ENCODE measurements at regions not wholly inside any gene's neighbourhood (a gene's known extent, or its start where the extent isn't known, plus 50 kb on each side); places are given as distances from the start of the nearest gene placed in this dataset.
"Not testable (repeated sequence)": the region's sequence is repeated elsewhere in the genome, so short reads cannot be mapped to it uniquely, and the experiment has no call there.

DNA sequence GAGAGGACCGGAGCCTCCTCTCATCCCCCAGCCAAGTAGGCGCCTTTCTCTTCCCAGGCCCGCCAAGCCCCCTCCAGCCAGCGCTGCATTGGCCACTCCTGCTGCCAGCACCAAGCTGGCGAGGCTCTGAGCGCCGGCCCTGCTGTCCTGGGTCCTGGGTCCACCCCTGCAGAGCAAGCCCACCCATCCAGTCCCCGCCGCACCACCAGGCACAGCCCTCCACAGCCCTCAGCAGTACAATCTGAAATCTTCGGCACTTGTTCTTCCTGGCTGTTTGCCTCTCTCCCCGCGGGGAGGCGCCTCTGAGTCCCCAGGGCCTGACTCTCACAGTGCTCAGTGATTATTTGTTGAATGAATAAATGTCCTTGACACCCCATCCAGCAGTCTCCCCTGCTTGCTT lies 236.4 kb upstream of the SGCG start:
- POLR2A ChIA-PET = no interaction called here
- TF ChIP-seq, protein P1, sequence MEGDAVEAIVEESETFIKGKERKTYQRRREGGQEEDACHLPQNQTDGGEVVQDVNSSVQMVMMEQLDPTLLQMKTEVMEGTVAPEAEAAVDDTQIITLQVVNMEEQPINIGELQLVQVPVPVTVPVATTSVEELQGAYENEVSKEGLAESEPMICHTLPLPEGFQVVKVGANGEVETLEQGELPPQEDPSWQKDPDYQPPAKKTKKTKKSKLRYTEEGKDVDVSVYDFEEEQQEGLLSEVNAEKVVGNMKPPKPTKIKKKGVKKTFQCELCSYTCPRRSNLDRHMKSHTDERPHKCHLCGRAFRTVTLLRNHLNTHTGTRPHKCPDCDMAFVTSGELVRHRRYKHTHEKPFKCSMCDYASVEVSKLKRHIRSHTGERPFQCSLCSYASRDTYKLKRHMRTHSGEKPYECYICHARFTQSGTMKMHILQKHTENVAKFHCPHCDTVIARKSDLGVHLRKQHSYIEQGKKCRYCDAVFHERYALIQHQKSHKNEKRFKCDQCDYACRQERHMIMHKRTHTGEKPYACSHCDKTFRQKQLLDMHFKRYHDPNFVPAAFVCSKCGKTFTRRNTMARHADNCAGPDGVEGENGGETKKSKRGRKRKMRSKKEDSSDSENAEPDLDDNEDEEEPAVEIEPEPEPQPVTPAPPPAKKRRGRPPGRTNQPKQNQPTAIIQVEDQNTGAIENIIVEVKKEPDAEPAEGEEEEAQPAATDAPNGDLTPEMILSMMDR (IDR thresholded peaks at IDR 0.05; ENCODE audit: low read depth, low read length) = no peak
- no peak for DNase-seq (ENCODE audit: low read depth, low spot score)
- Histone ChIP-seq H3K27ac (ENCODE audit: low read depth, low read length) (no peak overlapping the region), H3K4me3 (ENCODE audit: low read depth, low read length) (no peak overlapping the region), H3K27me3 (ENCODE audit: control insufficient read depth, insufficient read depth, low read length) (no peaks in the 10 kb centered on the region), H3K9me3 (ENCODE audit: control insufficient read depth, insufficient read depth, low read length) (peaks cover 13% of the 10 kb centered on the region; the same call in 1 of the 2 replicates)
- CTCF ChIA-PET = no interaction called here

GRCh38 chr13:22945321-22946226 lies 235.2 kb upstream of the SGCG start:
- Histone ChIP-seq H3K4me3 (ENCODE audit: low read depth, low read length) (no peak overlapping the region), H3K9me3 (ENCODE audit: control insufficient read depth, insufficient read depth, low read length) (peaks cover 3% of the 10 kb centered on the region; the same call in 1 of the 2 replicates), H3K27ac (ENCODE audit: low read depth, low read length) (no peak overlapping the region), H3K27me3 (ENCODE audit: control insufficient read depth, insufficient read depth, low read length) (no peaks in the 10 kb centered on the region)
- TF ChIP-seq, protein P1 (IDR thresholded peaks at IDR 0.05; ENCODE audit: low read depth, low read length) = no peak
- DNase-seq (ENCODE audit: low read depth, low spot score) = no peak
- POLR2A ChIA-PET = no interaction called here
- CTCF ChIA-PET = interaction anchor here (0.6 kb wide), 1 partner anchor 33 kb away, joined by 3 read pairs; no protein-coding TSS in a partner anchor

DNA sequence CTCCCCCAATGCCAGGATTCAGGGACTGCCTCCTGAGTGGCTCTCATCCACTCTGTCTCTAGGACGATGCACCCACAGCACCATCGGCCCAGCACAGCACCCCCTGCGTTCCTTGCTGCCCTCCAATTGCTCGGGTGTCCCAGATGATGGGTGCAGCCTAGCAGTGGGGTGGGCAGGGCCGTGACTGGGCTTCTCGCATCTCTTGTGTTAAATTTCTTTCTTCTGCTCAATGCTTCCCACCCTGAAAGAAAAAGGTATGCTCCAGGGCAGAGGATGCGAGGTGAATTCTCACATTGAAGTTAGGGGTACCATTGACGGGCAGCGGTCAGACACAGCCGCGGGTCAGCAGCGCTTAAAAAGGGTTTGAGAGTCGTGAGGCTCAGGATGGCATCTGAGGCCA lies 232.4 kb upstream of the SGCG start:
- no peak overlapping the region for H3K4me3 ChIP-seq (ENCODE audit: low read depth, low read length)
- no peak for DNase-seq (ENCODE audit: low read depth, low spot score)
- no peaks in the 10 kb centered on the region; the same call in 1 of the 2 replicates for H3K9me3 ChIP-seq (ENCODE audit: control insufficient read depth, insufficient read depth, low read length)
- TF ChIP-seq, protein P1 (IDR thresholded peaks at IDR 0.05; ENCODE audit: low read depth, low read length) = no peak
- no peaks in the 10 kb centered on the region for H3K27me3 ChIP-seq (ENCODE audit: control insufficient read depth, insufficient read depth, low read length)
- no peak overlapping the region for H3K27ac ChIP-seq (ENCODE audit: low read depth, low read length)
- CTCF ChIA-PET = no interaction called here
- POLR2A ChIA-PET = no interaction called here

- H3K9me3 ChIP-seq (ENCODE audit: control insufficient read depth, insufficient read depth, low read length); H3K27me3 ChIP-seq (ENCODE audit: control insufficient read depth, insufficient read depth, low read length); H3K27ac ChIP-seq (ENCODE audit: low read depth, low read length); H3K4me3 ChIP-seq (ENCODE audit: low read depth, low read length); DNase-seq (ENCODE audit: low read depth, low spot score); POLR2A ChIA-PET; CTCF ChIA-PET: not testable (repeated sequence)
These were observed 228.8 kb upstream of the SGCG start for GRCh38 chr13:22952018-22952417.

DNA sequence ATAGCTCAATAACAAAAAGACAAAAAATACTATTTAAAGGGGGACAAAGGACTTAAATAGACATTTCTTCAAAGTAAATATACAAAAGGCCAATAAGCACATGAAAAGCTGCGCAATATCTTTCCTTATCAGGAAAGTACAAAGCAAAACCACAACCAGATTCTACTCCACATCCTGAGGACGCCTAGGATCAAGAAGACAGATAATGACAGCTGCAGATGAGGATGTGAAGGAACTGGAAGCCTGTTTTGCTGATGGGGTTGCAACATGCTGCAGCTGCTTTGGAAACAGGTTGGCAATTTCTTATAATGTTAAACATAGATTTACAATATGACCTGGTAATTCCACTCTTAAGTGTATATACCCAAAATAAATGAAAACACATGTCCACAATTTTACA lies 225.6 kb upstream of the SGCG start:
- H3K9me3 ChIP-seq (ENCODE audit: control insufficient read depth, insufficient read depth, low read length); H3K27ac ChIP-seq (ENCODE audit: low read depth, low read length); CTCF ChIA-PET; H3K27me3 ChIP-seq (ENCODE audit: control insufficient read depth, insufficient read depth, low read length); DNase-seq (ENCODE audit: low read depth, low spot score); H3K4me3 ChIP-seq (ENCODE audit: low read depth, low read length); POLR2A ChIA-PET: not testable (repeated sequence)

DNA sequence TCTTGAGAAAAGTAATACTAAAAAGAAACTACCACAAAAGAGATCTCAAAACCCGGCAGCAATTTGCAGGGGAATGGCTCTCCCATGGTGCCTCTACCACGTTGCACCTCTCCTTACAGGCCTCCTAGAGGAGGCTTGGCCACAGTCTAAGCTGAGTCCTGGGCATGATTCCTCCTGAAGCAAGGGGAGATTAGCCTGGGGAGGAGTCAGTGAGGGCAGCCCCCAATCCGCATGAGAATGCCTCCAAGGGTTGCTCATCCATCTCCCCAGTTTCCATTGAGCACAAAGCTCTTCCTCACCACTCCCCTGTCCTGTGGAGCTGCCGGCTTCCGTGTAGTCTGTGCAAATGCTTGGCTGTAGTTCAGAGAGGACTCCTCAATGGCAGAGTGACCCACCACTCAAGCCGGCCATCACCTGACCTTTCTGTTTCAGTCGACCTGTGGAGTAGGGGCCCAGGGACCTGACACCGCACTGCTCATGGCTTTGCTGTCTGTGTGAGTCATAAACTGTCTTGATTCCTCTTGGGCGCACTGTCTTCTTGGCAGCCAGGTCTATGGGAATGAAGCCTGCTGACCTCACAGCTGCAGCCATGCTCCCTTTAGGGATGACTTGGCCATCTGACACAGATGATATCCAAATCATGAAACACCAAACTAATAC lies 224.2 kb upstream of the SGCG start:
- H3K27ac ChIP-seq (ENCODE audit: low read depth, low read length); H3K4me3 ChIP-seq (ENCODE audit: low read depth, low read length); H3K27me3 ChIP-seq (ENCODE audit: control insufficient read depth, insufficient read depth, low read length); DNase-seq (ENCODE audit: low read depth, low spot score); POLR2A ChIA-PET; H3K9me3 ChIP-seq (ENCODE audit: control insufficient read depth, insufficient read depth, low read length); CTCF ChIA-PET: not testable (repeated sequence)

DNA sequence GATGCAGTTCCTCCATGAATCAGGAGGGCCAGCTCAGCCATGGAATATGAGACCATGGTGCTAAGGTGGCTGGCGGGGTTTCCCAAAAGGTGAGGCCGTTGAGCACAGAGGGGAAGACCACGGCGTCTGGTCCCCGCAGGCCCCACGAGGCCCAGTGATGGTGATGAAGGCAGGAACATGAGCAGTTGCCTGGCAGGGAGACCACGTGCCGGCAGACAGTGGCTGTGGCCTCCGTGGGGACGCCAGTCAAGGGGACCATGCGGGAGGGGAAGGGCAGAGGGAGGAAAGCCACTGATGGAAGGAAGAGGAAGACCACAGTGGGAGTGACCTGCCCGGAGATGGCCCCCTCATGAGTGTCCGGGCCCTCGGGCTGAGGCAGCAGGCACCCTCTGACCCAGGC lies 220.9 kb upstream of the SGCG start:
- POLR2A ChIA-PET; H3K27ac ChIP-seq (ENCODE audit: low read depth, low read length); H3K27me3 ChIP-seq (ENCODE audit: control insufficient read depth, insufficient read depth, low read length); H3K9me3 ChIP-seq (ENCODE audit: control insufficient read depth, insufficient read depth, low read length); CTCF ChIA-PET; H3K4me3 ChIP-seq (ENCODE audit: low read depth, low read length); DNase-seq (ENCODE audit: low read depth, low spot score): not testable (repeated sequence)

Measured in AG04450 (cell line).